ENCODE measurements at regions not wholly inside any gene's neighbourhood (a gene's known extent, or its start where the extent isn't known, plus 50 kb on each side); places are given as distances from the start of the nearest gene placed in this dataset.

GRCh38 chr3:177607589-177607988 is 410.3 kb upstream of the TBL1XR1 start:
- H3K27ac ChIP-seq = peak overlapping the region in 1 of 3 donors; percentile 17
- H3K4me3 ChIP-seq = no peak overlapping the region
- H3K9me3 ChIP-seq = no peaks in the 10 kb centered on the region
- TF ChIP-seq, protein P1, sequence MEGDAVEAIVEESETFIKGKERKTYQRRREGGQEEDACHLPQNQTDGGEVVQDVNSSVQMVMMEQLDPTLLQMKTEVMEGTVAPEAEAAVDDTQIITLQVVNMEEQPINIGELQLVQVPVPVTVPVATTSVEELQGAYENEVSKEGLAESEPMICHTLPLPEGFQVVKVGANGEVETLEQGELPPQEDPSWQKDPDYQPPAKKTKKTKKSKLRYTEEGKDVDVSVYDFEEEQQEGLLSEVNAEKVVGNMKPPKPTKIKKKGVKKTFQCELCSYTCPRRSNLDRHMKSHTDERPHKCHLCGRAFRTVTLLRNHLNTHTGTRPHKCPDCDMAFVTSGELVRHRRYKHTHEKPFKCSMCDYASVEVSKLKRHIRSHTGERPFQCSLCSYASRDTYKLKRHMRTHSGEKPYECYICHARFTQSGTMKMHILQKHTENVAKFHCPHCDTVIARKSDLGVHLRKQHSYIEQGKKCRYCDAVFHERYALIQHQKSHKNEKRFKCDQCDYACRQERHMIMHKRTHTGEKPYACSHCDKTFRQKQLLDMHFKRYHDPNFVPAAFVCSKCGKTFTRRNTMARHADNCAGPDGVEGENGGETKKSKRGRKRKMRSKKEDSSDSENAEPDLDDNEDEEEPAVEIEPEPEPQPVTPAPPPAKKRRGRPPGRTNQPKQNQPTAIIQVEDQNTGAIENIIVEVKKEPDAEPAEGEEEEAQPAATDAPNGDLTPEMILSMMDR (IDR thresholded peaks at IDR 0.05) = no peak
- no peak for TF ChIP-seq POLR2A (IDR thresholded peaks at IDR 0.05)
- intact Hi-C loops (cut with DNase I) = no loop called here
- peaks cover 0 to 61% (median 16%) of the 10 kb centered on the region in 4 donors for H3K4me1 ChIP-seq
- DNase-seq (no peak), ATAC-seq (no peak)
- WGBS (ENCODE audit: insufficient coverage, low coverage, low lambda C conversion rate, missing lambda C conversion rate) = 58% methylated on average over 5 of the region's 5 CpGs
- H3K27me3 ChIP-seq = no peaks in the 10 kb centered on the region
- no peaks in the 10 kb centered on the region for H3K36me3 ChIP-seq

DNA sequence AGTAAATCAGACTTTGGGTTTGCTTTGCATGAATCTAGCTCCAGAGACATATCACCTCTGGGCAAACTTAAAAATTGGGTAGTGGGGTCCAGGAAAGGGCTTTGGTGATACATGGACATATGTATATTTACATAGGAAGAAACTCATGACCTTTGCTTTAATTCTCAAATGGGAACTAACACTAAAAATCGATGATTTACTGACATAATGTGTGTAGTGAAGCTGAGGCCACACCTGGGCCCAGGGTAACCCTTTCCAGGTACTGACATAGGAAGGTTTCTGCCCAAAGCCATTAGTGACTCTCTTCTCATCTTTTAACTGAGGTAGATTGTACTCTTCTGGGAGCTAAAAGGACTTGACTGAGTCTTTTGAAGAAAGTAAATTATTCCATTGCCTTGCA is 411.2 kb upstream of the TBL1XR1 start:
- intact Hi-C loops (cut with DNase I) = no loop called here
- TF ChIP-seq, protein P1 (IDR thresholded peaks at IDR 0.05) = no peak
- TF ChIP-seq POLR2A (IDR thresholded peaks at IDR 0.05) = no peak
- H3K4me1 ChIP-seq = peaks cover 0 to 53% (median 16%) of the 10 kb centered on the region in 4 donors
- no peak overlapping the region for H3K27ac ChIP-seq
- WGBS (ENCODE audit: insufficient coverage, low coverage, low lambda C conversion rate, missing lambda C conversion rate) = 20% methylated on average over 1 of the region's 1 CpG
- peak; percentile 53 to 69 (median 60) for ATAC-seq
- H3K4me3 ChIP-seq = no peak overlapping the region
- no peaks in the 10 kb centered on the region for H3K9me3 ChIP-seq
- no peak for DNase-seq
- H3K27me3 ChIP-seq = no peaks in the 10 kb centered on the region
- no peaks in the 10 kb centered on the region for H3K36me3 ChIP-seq

DNA sequence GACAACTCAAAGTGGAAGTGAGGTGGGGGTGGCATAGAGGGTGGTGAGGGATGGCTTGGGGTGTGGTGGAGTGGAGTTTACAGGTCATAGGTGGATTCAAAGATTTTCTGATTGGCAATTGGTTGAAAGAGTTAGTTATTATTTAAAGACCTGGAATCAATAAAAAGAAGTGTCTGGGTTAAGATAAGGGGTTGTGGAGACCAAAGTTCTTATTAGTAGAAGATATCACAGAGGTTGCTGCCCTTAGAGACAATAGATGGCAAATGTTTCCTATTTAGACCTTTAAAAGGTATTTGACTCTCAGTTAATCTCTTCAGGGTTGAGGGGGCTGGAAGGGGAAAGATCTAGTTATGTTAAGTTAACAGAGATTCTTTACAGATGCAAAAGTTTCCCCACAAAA is 412.3 kb upstream of the TBL1XR1 start:
- Histone ChIP-seq H3K4me3 (no peak overlapping the region), H3K36me3 (no peaks in the 10 kb centered on the region), H3K9me3 (no peaks in the 10 kb centered on the region), H3K27ac (no peak overlapping the region), H3K4me1 (peaks cover 0 to 61% (median 21%) of the 10 kb centered on the region in 4 donors), H3K27me3 (no peaks in the 10 kb centered on the region)
- no peak for TF ChIP-seq POLR2A (IDR thresholded peaks at IDR 0.05)
- TF ChIP-seq, protein P1 (IDR thresholded peaks at IDR 0.05) = no peak
- intact Hi-C loops (cut with DNase I) = no loop called here
- ATAC-seq (peak in 3 of 4 donors; percentile 2 to 45 (median 42)), DNase-seq (no peak)

GRCh38 chr3:177610262-177610661 is 413.0 kb upstream of the TBL1XR1 start:
- Histone ChIP-seq H3K27me3 (no peaks in the 10 kb centered on the region), H3K4me1 (peaks cover 0 to 66% (median 23%) of the 10 kb centered on the region in 4 donors), H3K9me3 (no peaks in the 10 kb centered on the region), H3K4me3 (no peak overlapping the region), H3K27ac (no peak overlapping the region), H3K36me3 (no peaks in the 10 kb centered on the region)
- ATAC-seq (no peak), DNase-seq (no peak)
- 78% methylated on average over 2 of the region's 2 CpGs for WGBS (ENCODE audit: insufficient coverage, low coverage, low lambda C conversion rate, missing lambda C conversion rate)
- no peak for TF ChIP-seq POLR2A (IDR thresholded peaks at IDR 0.05)
- TF ChIP-seq, protein P1 (IDR thresholded peaks at IDR 0.05) = no peak
- intact Hi-C loops (cut with DNase I) = no loop called here
